ENCODE measurements at regions not wholly inside any gene's neighbourhood (a gene's known extent, or its start where the extent isn't known, plus 50 kb on each side); places are given as distances from the start of the nearest gene placed in this dataset.

- no peak for TF ChIP-seq ERG (CRISPR knock-in tag; IDR thresholded peaks at IDR 0.05)
Measured at GRCh38 chr5:147092044-147092443, 142.8 kb upstream of the STK32A start (continued).

- Mint-ChIP-seq H3K4me1 (peaks cover 10% of the 10 kb centered on the region), H3K4me3 (no peak overlapping the region), H3K36me3 (no peaks in the 10 kb centered on the region), H3K27ac (no peak overlapping the region), H3K27me3 (ENCODE audit: low read depth) (no peaks in the 10 kb centered on the region), H3K9me3 (no peaks in the 10 kb centered on the region)
- ATAC-seq (no peak), DNase-seq (ENCODE audit: low spot score) (no peak)
- POLR2A ChIA-PET: no interaction called here
- TF ChIP-seq ETV6 (CRISPR knock-in tag; IDR thresholded peaks at IDR 0.05): no peak
- TF ChIP-seq ZNF425 (CRISPR knock-in tag; conservative IDR thresholded peaks at IDR 0.05): no peak
- no peak for TF ChIP-seq ATF3 (CRISPR knock-in tag; conservative IDR thresholded peaks at IDR 0.05)
- no peak for TF ChIP-seq TCF7 (CRISPR knock-in tag; IDR thresholded peaks at IDR 0.05; ENCODE audit: low read depth)
- TF ChIP-seq TEAD1 (CRISPR knock-in tag; IDR thresholded peaks at IDR 0.05): no peak
- no peak for TF ChIP-seq E2F4 (CRISPR knock-in tag; IDR thresholded peaks at IDR 0.05; ENCODE audit: borderline replicate concordance, low read depth)
- TF ChIP-seq PREB (CRISPR knock-in tag; IDR thresholded peaks at IDR 0.05; ENCODE audit: borderline replicate concordance): no peak
- no peak for TF ChIP-seq RELA (CRISPR knock-in tag; IDR thresholded peaks at IDR 0.05; ENCODE audit: borderline replicate concordance)
- no peak for TF ChIP-seq ZNF263 (CRISPR knock-in tag; IDR thresholded peaks at IDR 0.05; ENCODE audit: low read depth)
- no peak for TF ChIP-seq GTF2I (CRISPR knock-in tag; conservative IDR thresholded peaks at IDR 0.05)
- no peak for TF ChIP-seq CTCF (IDR thresholded peaks at IDR 0.05)
- no peak for TF ChIP-seq MYBL2 (CRISPR knock-in tag; IDR thresholded peaks at IDR 0.05)
- no peak for TF ChIP-seq FOXP4 (CRISPR knock-in tag; IDR thresholded peaks at IDR 0.05)
- TF ChIP-seq ZBTB21 (CRISPR knock-in tag; IDR thresholded peaks at IDR 0.05; ENCODE audit: borderline replicate concordance): no peak
- no peak for TF ChIP-seq NR1H2 (CRISPR knock-in tag; IDR thresholded peaks at IDR 0.05)
- no peak for TF ChIP-seq ZNF416 (CRISPR knock-in tag; IDR thresholded peaks at IDR 0.05)
- CTCF ChIA-PET: no interaction called here
Measured at GRCh38 chr5:147093138-147093537, 141.7 kb upstream of the STK32A start.

All from WTC11 (cell line).